GM12878 (cell line): ENCODE measurements at regions not wholly inside any gene's neighbourhood (a gene's known extent, or its start where the extent isn't known, plus 50 kb on each side); places are given as distances from the start of the nearest gene placed in this dataset.

Experiments
- ATAC-seq: fragments of 200-7000 bp; cut with Tn5 transposase; 3 replicates; pipeline ENCODE4 v1.9.1; 2020; ENCODE audit warnings: mild to moderate bottlenecking, moderate library complexity
- BruUV-seq: library from RNA; stranded (reverse); fragments of 400-500 nt; replicated peaks from 2 replicates; lab custom pipeline; 2021; lab: Mats Ljungman, UMichigan
- CTCF ChIA-PET: fragments of 300-600 bp; sonication (Branson Sonifier 250); formaldehyde crosslinking; extraction: SDS; loops from one replicate; lab custom pipeline; 2021; ENCODE audit warnings: inconsistent platforms; lab: Yijun Ruan, JAX
- POLR2A ChIA-PET: fragments of 350-600 bp; formaldehyde crosslinking; extraction: SDS; loops from one replicate; lab custom pipeline; 2021; ENCODE audit warnings: inconsistent platforms; lab: Charles Lee
- RAD21 ChIA-PET: fragments of 300-600 bp; sonication (Branson Sonifier 250); formaldehyde crosslinking; loops from one replicate; lab custom pipeline; 2023; ENCODE audit warnings: antibody characterized with exemption; ENCODE audit not compliant: unreplicated experiment; lab: Charles Lee
- SMC1A ChIA-PET: fragments of 300-600 bp; sonication (Branson Sonifier 250); formaldehyde crosslinking; loops from one replicate; lab custom pipeline; 2023; ENCODE audit not compliant: unreplicated experiment, uncharacterized antibody; lab: Charles Lee
- DNase-seq: peaks from one replicate; pipeline ENCODE4 v3.0.0-alpha.2; 2011; ENCODE audit warnings: low read depth, low spot score
- FAIRE-seq: peaks from 3 replicates; lab custom pipeline; 2011; peaks lifted over from hg19 to GRCh38; lab: Jason Lieb, UNC
- H2AFZ ChIP-seq: 2 replicates; pipeline ENCODE4 v1.6.0; 2011; ENCODE audit warnings: low read depth, low read length, control low read depth; ENCODE audit not compliant: control insufficient read depth
- H3K27ac ChIP-seq: 2 replicates; pipeline ENCODE4 v1.5.1; 2011; ENCODE audit warnings: control low read depth; ENCODE audit not compliant: control insufficient read depth, insufficient read depth
- H3K27me3 ChIP-seq, 2 experiments: replicated peaks in 1 of 2; 2 replicates each; pipeline versions ENCODE4 v1.6.0 to v1.6.1; 2011; ENCODE audit warnings: low read length in 1 of 2; ENCODE audit not compliant: control insufficient read depth in 2 of 2, insufficient read depth in 2 of 2
- H3K36me3 ChIP-seq, 2 experiments: 2 replicates each; pipeline ENCODE4 v1.5.1; 2011; ENCODE audit warnings: low read length in 1 of 2; ENCODE audit not compliant: control insufficient read depth in 2 of 2, insufficient read depth in 2 of 2
- H3K4me1 ChIP-seq: 2 replicates; pipeline ENCODE4 v1.6.1; 2011; ENCODE audit warnings: mild to moderate bottlenecking, low read length, moderate library complexity, mixed read lengths; ENCODE audit not compliant: control insufficient read depth, insufficient read depth
- H3K4me2 ChIP-seq: 2 replicates; pipeline ENCODE4 v1.6.0; 2011; ENCODE audit warnings: control low read depth; ENCODE audit not compliant: control insufficient read depth, insufficient read depth
- H3K4me3 ChIP-seq: fragments of 200-600 bp; sonication (generic); 2 replicates; pipeline ENCODE4 v1.5.1; 2016
- H3K79me2 ChIP-seq: 2 replicates; pipeline ENCODE4 v1.6.0; 2011; ENCODE audit warnings: low read length; ENCODE audit not compliant: control insufficient read depth, insufficient read depth
- H3K9ac ChIP-seq: 2 replicates; pipeline ENCODE4 v1.8.0; 2011; ENCODE audit warnings: low read length, control low read depth, mixed read lengths; ENCODE audit not compliant: control insufficient read depth, insufficient read depth
- H3K9me3 ChIP-seq: replicated peaks from 3 replicates; pipeline ENCODE4 v1.5.1; 2011; ENCODE audit warnings: mild to moderate bottlenecking, low read length; ENCODE audit not compliant: control insufficient read depth, insufficient read depth
- H4K20me1 ChIP-seq: 2 replicates; pipeline ENCODE4 v1.6.0; 2011; ENCODE audit not compliant: control insufficient read depth, insufficient read depth
- BMI1 ChIP-seq: fragments of 450-650 bp; IDR thresholded peaks from 2 replicates; pipeline ENCODE4 v1.6.1; 2016; ENCODE audit warnings: mild to moderate bottlenecking, moderate library complexity, borderline replicate concordance
- CHD4 ChIP-seq: fragments of 200-600 bp; sonication (generic); IDR thresholded peaks from 2 replicates; pipeline ENCODE4 v1.6.1; 2016; ENCODE audit warnings: mild to moderate bottlenecking
- CUX1 ChIP-seq: IDR thresholded peaks from 2 replicates; pipeline ENCODE4 v1.6.1; 2012; ENCODE audit warnings: improper control_type of control experiment, low read depth, low read length; ENCODE audit not compliant: insufficient replicate concordance
- ESRRA ChIP-seq: IDR thresholded peaks from 2 replicates; pipeline ENCODE4 v1.6.1; 2012; ENCODE audit warnings: mild to moderate bottlenecking, low read length, improper control_type of control experiment
- HSF1 ChIP-seq: fragments of 150-350 bp; IDR thresholded peaks from 2 replicates; pipeline ENCODE4 v1.6.1; 2014; ENCODE audit warnings: mild to moderate bottlenecking, low read depth, low read length
- IKZF1 ChIP-seq: fragments of 450-650 bp; conservative IDR thresholded peaks from 2 replicates; pipeline ENCODE4 v1.6.1; 2017; ENCODE audit warnings: antibody characterized with exemption, mild to moderate bottlenecking
- NFIC ChIP-seq: IDR thresholded peaks from 2 replicates; pipeline ENCODE4 v1.6.1; 2012; ENCODE audit warnings: low read depth, mild to moderate bottlenecking, inconsistent platforms, low read length, moderate library complexity
- NR2C1 ChIP-seq: fragments of 450-650 bp; IDR thresholded peaks from 2 replicates; pipeline ENCODE4 v1.6.1; 2017; ENCODE audit warnings: antibody characterized with exemption, mild to moderate bottlenecking, moderate library complexity
- RUNX3 ChIP-seq: IDR thresholded peaks from 2 replicates; pipeline ENCODE4 v1.6.1; 2012; ENCODE audit warnings: low read length, inconsistent platforms
- ZBTB33 ChIP-seq: fragments of 450-650 bp; IDR thresholded peaks from 2 replicates; pipeline ENCODE4 v1.6.1; 2017; ENCODE audit warnings: mild to moderate bottlenecking
- WGBS: methylation state at CpG from one replicate; pipeline ENCODE4 v1.1.6; 2016; ENCODE audit warnings: low lambda C conversion rate; ENCODE audit not compliant: insufficient replicate concordance, insufficient coverage; ENCODE audit errors: missing lambda C conversion rate; 5-methylcytosine and 5-hydroxymethylcytosine counted together
- in situ Hi-C: fragments of 300-500 bp; cut with MboI; formaldehyde crosslinking; loops from 9 replicates; pipeline ENCODE4 v1.14.3; 2018; ENCODE audit warnings: mixed read lengths
- intact Hi-C: fragments of 100-400 bp; cut with micrococcal nuclease; formaldehyde crosslinking; loops from one replicate; pipeline ENCODE4 v1.14.2; 2022; ENCODE audit not compliant: unreplicated experiment
- TF ChIP-seq, protein P1 (sequence below): fragments of 450-650 bp; IDR thresholded peaks from 2 replicates; pipeline ENCODE4 v1.6.1; 2017; ENCODE audit warnings: antibody characterized with exemption, mild to moderate bottlenecking, moderate library complexity

DNA sequence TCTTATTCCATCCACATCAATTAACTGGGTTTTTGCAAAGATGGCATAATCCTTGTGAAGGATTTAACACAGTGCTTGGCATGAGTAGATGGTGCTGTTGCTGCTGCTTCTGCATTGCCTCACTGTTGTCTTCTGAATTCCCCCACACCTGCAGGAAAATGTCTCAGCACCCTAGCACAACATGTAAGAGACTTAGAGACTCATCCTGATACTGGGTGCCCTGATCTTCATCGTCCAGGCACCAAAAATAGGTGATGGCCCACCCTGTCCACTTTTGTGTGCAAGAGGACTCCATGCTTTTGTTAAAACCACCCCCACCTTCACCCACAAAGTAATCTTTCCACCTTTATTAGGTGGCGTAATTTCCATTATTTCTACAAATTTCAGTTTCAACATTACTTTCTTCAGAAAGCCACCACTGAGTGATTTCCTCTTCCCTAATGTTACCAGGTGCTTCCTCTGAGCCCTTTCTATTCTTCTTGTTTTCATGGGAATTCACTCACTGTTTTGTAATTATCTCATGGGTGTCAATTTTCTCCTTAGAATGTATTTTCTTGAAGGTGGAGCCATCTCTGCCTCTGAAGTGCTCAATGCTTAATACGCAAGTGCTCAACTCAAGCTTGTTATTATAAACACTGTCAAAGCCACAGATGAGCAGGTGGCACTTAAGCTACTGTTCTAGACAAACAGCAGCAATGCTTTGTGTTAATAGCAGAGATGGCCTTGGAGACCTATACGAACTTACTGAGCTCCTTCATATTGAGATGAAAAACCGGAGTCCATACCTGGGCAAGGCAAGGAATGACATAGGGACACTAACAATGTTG lies 89.5 kb downstream of the HS3ST1 start:
- RAD21 ChIA-PET, result interaction anchor here (0.9 kb wide), 1 partner anchor 270 kb away, joined by 3 read pairs; no protein-coding TSS in a partner anchor
- FAIRE-seq (peak; percentile 27), DNase-seq (no peak), ATAC-seq (peak; percentile 54)
- no TSS peak for BruUV-seq
- SMC1A ChIA-PET, result interaction anchor here (1.1 to 1.2 kb wide), 2 partner anchors 24 to 755 kb away, joined by 3 read pairs; no protein-coding TSS in a partner anchor
- POLR2A ChIA-PET, result no interaction called here
- Histone ChIP-seq H2AFZ (no peak overlapping the region), H3K27me3 (no peaks in the 10 kb centered on the region), H3K4me3 (no peak overlapping the region), H3K9ac (no peak overlapping the region), H3K4me2 (no peak overlapping the region), H3K27ac (no peak overlapping the region), H4K20me1 (no peaks in the 10 kb centered on the region), H3K36me3 (no peaks in the 10 kb centered on the region), H3K79me2 (no peaks in the 10 kb centered on the region), H3K4me1 (peaks cover 16% of the 10 kb centered on the region), H3K9me3 (no peaks in the 10 kb centered on the region)
- 47% methylated on average over 5 of the region's 5 CpGs for WGBS
- in situ Hi-C loops, result no loop called here
- CTCF ChIA-PET, result no interaction called here
- intact Hi-C loops, result no loop called here
- TF ChIP-seq IKZF1 (peak; percentile 46; the same call in 1 of the 2 replicates), ESRRA (no peak), NR2C1 (no peak), ZBTB33 (no peak), RUNX3 (0 out of 2 replicates have a peak, but pooled peaks have one; percentile 5), BMI1 (no peak), NFIC (0 out of 2 replicates have a peak, but pooled peaks have one; percentile 23), CHD4 (no peak), CUX1 (no peak), HSF1 (no peak)
- TF ChIP-seq, protein P1, sequence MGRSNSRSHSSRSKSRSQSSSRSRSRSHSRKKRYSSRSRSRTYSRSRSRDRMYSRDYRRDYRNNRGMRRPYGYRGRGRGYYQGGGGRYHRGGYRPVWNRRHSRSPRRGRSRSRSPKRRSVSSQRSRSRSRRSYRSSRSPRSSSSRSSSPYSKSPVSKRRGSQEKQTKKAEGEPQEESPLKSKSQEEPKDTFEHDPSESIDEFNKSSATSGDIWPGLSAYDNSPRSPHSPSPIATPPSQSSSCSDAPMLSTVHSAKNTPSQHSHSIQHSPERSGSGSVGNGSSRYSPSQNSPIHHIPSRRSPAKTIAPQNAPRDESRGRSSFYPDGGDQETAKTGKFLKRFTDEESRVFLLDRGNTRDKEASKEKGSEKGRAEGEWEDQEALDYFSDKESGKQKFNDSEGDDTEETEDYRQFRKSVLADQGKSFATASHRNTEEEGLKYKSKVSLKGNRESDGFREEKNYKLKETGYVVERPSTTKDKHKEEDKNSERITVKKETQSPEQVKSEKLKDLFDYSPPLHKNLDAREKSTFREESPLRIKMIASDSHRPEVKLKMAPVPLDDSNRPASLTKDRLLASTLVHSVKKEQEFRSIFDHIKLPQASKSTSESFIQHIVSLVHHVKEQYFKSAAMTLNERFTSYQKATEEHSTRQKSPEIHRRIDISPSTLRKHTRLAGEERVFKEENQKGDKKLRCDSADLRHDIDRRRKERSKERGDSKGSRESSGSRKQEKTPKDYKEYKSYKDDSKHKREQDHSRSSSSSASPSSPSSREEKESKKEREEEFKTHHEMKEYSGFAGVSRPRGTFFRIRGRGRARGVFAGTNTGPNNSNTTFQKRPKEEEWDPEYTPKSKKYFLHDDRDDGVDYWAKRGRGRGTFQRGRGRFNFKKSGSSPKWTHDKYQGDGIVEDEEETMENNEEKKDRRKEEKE, result no peak
